Astrocyte of the spinal cord (primary cell): ENCODE measurements at regions not wholly inside any gene's neighbourhood (a gene's known extent, or its start where the extent isn't known, plus 50 kb on each side); places are given as distances from the start of the nearest gene placed in this dataset.

ENCODE experiments used
- DNase-seq: peaks from one replicate; pipeline ENCODE4 v3.0.0; 2011; ENCODE audit warnings: low read depth, low spot score
- H3K4me3 ChIP-seq: 2 replicates; pipeline ENCODE4 v1.5.1; 2011; ENCODE audit warnings: low read depth, mild to moderate bottlenecking, low read length, moderate library complexity
- in situ Hi-C: cut with HindIII; loops from 2 replicates; pipeline ENCODE4 v1.10.0; 2017; ENCODE audit warnings: low sequenced_read_pairs
- TF ChIP-seq, protein P1 (sequence below): IDR thresholded peaks from 2 replicates; pipeline ENCODE4 v1.5.1; 2012; ENCODE audit warnings: low read depth, mild to moderate bottlenecking, low read length, inconsistent platforms

DNA sequence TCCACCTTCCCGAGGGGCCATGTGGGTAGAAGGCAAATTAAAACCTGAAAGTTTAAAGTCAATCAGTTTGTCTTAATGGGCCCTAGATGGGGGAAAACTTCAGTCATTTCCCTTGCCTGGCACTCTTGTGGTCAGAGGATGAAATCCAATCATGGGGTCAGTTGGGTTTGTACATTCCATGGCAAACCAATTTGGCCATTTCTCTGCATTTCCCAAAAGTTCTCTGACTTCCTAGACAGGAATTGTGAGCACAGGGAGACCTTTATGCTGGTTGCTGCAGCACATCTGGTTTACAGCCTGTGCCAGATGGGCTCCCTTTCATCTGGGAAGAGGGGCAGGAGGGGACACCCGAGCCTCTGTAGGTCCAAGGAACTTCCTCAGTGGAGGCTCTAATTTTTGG is 113.0 kb downstream of the CYP26A1 start:
- in situ Hi-C loops, result no loop called here
- H3K4me3 ChIP-seq, result no peak overlapping the region
- TF ChIP-seq, protein P1, sequence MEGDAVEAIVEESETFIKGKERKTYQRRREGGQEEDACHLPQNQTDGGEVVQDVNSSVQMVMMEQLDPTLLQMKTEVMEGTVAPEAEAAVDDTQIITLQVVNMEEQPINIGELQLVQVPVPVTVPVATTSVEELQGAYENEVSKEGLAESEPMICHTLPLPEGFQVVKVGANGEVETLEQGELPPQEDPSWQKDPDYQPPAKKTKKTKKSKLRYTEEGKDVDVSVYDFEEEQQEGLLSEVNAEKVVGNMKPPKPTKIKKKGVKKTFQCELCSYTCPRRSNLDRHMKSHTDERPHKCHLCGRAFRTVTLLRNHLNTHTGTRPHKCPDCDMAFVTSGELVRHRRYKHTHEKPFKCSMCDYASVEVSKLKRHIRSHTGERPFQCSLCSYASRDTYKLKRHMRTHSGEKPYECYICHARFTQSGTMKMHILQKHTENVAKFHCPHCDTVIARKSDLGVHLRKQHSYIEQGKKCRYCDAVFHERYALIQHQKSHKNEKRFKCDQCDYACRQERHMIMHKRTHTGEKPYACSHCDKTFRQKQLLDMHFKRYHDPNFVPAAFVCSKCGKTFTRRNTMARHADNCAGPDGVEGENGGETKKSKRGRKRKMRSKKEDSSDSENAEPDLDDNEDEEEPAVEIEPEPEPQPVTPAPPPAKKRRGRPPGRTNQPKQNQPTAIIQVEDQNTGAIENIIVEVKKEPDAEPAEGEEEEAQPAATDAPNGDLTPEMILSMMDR, result no peak
- DNase-seq, result peak; percentile 26

DNA sequence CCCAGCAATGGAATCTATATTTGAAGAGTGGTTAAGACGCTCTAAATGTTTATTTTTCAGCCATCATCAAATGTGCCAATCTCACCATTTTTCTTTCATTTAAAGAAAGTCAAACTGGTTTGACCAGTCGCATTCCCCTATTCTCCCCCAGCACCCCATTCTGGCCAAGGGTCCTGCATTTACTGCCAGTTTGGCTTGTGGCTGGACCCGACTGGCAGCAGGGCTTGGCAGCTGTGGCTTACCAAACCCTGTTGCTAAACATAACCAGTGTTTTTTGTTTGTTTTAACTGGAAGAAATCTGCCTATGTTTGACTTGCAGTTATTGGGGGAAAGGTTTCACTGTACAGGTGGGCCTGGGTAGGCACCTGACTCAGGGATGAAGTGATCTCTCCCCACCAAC is 116.3 kb downstream of the CYP26A1 start:
- in situ Hi-C loops, result no loop called here
- TF ChIP-seq, protein P1, result no peak
- no peak for DNase-seq
- H3K4me3 ChIP-seq, result no peak overlapping the region

DNA sequence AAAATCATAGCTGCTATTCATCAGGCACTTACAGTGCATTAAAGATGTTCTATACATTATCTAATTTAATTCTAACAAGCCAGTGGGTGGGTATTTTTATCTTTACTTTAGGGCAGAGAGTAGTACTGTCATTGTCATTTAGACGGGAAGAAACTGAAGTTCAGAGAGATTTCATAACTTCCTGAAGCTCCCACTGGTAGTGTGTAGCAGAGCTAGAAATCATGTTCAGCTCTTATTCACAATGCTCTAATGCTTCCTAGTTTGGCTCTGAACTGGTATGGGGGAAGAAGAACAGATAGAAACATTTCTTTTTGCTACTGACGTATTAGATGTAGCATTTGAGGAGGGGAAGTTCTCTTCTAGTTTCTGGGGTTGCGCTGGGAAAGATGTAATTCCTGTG is 116.7 kb downstream of the CYP26A1 start:
- in situ Hi-C loops, result no loop called here
- no peak for DNase-seq
- no peak overlapping the region for H3K4me3 ChIP-seq
- TF ChIP-seq, protein P1, result no peak

DNA sequence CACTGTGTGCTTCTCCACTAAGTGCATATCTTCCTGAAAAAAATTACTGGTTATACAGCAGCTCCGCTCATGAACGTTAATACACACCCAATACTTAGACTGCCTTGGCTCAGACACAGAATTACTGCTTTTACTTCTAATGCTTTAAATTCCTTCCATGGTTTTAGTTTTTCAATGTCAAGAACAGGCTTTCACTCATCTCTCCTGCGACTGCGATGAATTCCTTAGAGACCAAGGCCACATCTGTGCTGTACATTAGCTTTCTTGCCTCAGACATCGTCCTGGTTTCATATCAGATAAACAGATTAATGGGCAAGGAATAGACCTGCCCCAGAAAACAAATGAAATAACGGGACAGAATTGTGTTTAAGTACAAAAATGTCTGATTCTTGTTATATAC is 120.2 kb downstream of the CYP26A1 start:
- in situ Hi-C loops, result no loop called here
- TF ChIP-seq, protein P1, result no peak
- H3K4me3 ChIP-seq, result no peak overlapping the region
- DNase-seq, result no peak

DNA sequence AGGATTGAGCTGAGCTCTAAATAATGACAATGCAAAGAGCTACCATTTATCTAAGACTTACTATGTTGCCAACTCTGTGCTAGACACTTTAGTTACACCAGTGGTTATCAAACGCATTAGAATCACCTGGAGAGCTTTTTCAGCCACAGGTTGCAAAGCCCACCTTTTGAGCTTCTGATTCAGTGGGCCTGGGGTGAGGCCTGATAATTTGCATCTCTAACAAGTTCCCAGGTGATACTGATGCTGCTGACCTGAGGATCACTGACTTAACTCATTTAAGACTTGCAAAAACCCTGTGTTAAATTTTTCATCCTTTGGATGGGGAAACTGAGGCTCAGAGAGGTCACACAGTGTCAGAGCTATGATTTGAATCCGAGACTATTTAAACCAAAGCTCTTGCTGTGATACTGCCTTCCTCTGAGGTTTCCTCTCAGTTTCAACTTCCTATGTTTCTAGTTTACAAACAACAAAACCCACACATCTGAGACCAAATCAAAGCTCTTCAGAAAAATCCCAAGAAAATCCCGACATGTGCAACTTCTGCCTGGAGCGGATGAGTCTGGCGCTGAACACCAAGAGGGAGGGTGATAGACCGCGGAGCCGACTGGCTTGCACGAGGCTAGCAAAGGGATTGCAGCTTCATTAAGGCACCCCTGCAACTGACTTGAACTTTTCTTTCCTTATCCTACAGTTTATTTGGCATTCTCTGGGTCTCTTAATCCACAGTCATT is 124.9 kb downstream of the CYP26A1 start:
- H3K4me3 ChIP-seq, result peak overlapping the region; percentile 27
- TF ChIP-seq, protein P1, result no peak
- no peak for DNase-seq
- in situ Hi-C loops, result no loop called here

DNA sequence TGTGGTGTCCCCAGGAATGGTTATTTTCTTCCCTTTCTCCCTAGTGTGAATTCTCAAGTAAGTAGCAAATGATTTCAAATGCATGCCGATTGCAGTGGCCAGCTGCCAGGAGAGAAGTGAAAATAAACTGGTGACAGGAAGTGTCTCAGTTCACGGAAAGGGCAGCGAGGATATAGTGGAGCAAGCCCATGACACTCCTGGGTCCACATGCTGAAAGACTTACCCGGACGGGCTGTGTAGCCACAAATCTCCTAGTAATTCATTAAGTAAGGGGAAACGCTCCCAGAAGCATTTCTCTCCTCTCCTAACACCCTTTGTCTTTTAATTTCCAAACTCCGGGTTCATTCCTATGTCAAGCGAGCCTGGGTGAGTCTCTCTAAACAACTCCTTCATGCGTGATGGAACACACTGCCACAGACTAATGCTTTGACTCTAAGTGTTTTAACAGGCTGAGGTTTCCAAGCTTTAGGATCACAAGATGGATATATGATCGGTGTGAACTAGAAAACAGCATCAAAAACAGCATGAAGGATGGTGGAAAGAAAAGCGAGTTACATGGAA is 125.6 kb downstream of the CYP26A1 start:
- in situ Hi-C loops, result no loop called here
- DNase-seq, result peak; percentile 76
- TF ChIP-seq, protein P1, result no peak
- peak overlapping the region; percentile 27 for H3K4me3 ChIP-seq
